H1 (cell line): ENCODE measurements at regions not wholly inside any gene's neighbourhood (a gene's known extent, or its start where the extent isn't known, plus 50 kb on each side); places are given as distances from the start of the nearest gene placed in this dataset.

Source experiments
- CTCF ChIA-PET: fragments of 300-600 bp; sonication (Branson Sonifier 250); formaldehyde crosslinking; loops from one replicate; lab custom pipeline; 2021; ENCODE audit not compliant: partially characterized antibody; lab: Charles Lee
- POLR2A ChIA-PET: fragments of 300-600 bp; sonication (Branson Sonifier 250); formaldehyde crosslinking; loops from one replicate; lab custom pipeline; 2021; ENCODE audit warnings: inconsistent platforms; ENCODE audit not compliant: partially characterized antibody; lab: Charles Lee
- DNase-seq, 2 experiments: peaks; one replicate each; pipeline versions ENCODE4 v3.0.0 to v3.0.0-alpha.2; 2010 to 2022; ENCODE audit warnings: low spot score in 2 of 2, low read depth in 1 of 2, mixed read lengths in 1 of 2
- FAIRE-seq: peaks from 2 replicates; lab custom pipeline; 2011; peaks lifted over from hg19 to GRCh38; lab: Jason Lieb, UNC
- H2AFZ ChIP-seq: 2 replicates; pipeline ENCODE4 v1.8.1; 2012; ENCODE audit warnings: low read length, inconsistent platforms
- H2AK5ac ChIP-seq: 2 replicates; pipeline ENCODE4 v1.6.1; 2013; ENCODE audit warnings: low read depth, low read length
- H2BK120ac ChIP-seq: replicated peaks from 2 replicates; pipeline ENCODE3; 2013; ENCODE audit warnings: low read depth, low read length, inconsistent platforms
- H2BK12ac ChIP-seq: 2 replicates; pipeline ENCODE4 v1.6.1; 2013; ENCODE audit warnings: low read depth, low read length
- H2BK15ac ChIP-seq: 2 replicates; pipeline ENCODE4 v1.6.1; 2013; ENCODE audit warnings: low read length
- H2BK20ac ChIP-seq: 2 replicates; pipeline ENCODE4 v1.6.1; 2013; ENCODE audit warnings: low read length
- H2BK5ac ChIP-seq: 2 replicates; pipeline ENCODE4 v1.6.1; 2013; ENCODE audit warnings: low read depth, low read length
- H3K14ac ChIP-seq: 2 replicates; pipeline ENCODE4 v1.6.1; 2013; ENCODE audit warnings: inconsistent platforms; ENCODE audit not compliant: insufficient read length
- H3K18ac ChIP-seq: 2 replicates; pipeline ENCODE4 v1.6.1; 2013; ENCODE audit warnings: low read length; ENCODE audit errors: extremely low read depth
- H3K23ac ChIP-seq: 2 replicates; pipeline ENCODE4 v1.6.1; 2013; ENCODE audit warnings: inconsistent platforms; ENCODE audit not compliant: insufficient read length
- H3K23me2 ChIP-seq: 2 replicates; pipeline ENCODE4 v1.6.1; 2013; ENCODE audit warnings: low read depth, low read length
- H3K27ac ChIP-seq: 2 replicates; pipeline ENCODE4 v1.6.1; 2011; ENCODE audit warnings: low read depth, low read length, inconsistent platforms
- H3K27me3 ChIP-seq, 4 experiments: replicated peaks in 1 of 4; 1 replicate in 1 of 4; 2 replicates in 3 of 4; pipeline versions ENCODE4 v1.6.1 to v1.8.1; 2011 to 2013; ENCODE audit warnings: low read length in 3 of 4, mild to moderate bottlenecking in 3 of 4, inconsistent platforms in 2 of 4, mixed read lengths in 2 of 4, moderate library complexity in 1 of 4; ENCODE audit not compliant: control insufficient read depth in 3 of 4, insufficient read depth in 3 of 4; ENCODE audit errors: extremely low read depth in 1 of 4
- H3K36me3 ChIP-seq, 4 experiments: 2 replicates each; pipeline versions ENCODE4 v1.6.1 to v1.8.1; 2011 to 2013; ENCODE audit warnings: mild to moderate bottlenecking in 4 of 4, low read length in 3 of 4, moderate library complexity in 2 of 4, control low read depth in 1 of 4, inconsistent platforms in 1 of 4; ENCODE audit not compliant: insufficient read depth in 4 of 4, control insufficient read depth in 2 of 4
- H3K4ac ChIP-seq: replicated peaks from 2 replicates; pipeline ENCODE3; 2013; ENCODE audit warnings: low read length, low read depth, mixed read lengths, inconsistent platforms; ENCODE audit not compliant: insufficient read length
- H3K4me1 ChIP-seq, 4 experiments: replicated peaks in 1 of 4; 1 replicate in 1 of 4; 2 replicates in 3 of 4; pipeline versions ENCODE4 v1.6.1 to v1.8.1; 2011 to 2013; ENCODE audit warnings: low read length in 3 of 4, inconsistent platforms in 2 of 4, mixed read lengths in 1 of 4; ENCODE audit not compliant: insufficient read depth in 4 of 4, control insufficient read depth in 3 of 4
- H3K4me2 ChIP-seq, 2 experiments: 2 replicates each; pipeline versions ENCODE4 v1.6.1 to v1.8.1; 2011 to 2013; ENCODE audit warnings: low read depth in 2 of 2, low read length in 2 of 2, control low read depth in 1 of 2, inconsistent platforms in 1 of 2, mild to moderate bottlenecking in 1 of 2; ENCODE audit not compliant: insufficient read depth in 1 of 2
- H3K4me3 ChIP-seq, 4 experiments: fragments of 200-600, 300-600 bp in 1 of 4; sonication (generic), shearing (Covaris generic), sonication (Bioruptor Twin) in 1 of 4; 2 replicates each; pipeline versions ENCODE4 v1.5.1 to v1.8.1; 2011 to 2016; ENCODE audit warnings: low read length in 4 of 4, low read depth in 3 of 4, control low read depth in 2 of 4, inconsistent platforms in 2 of 4, mild to moderate bottlenecking in 2 of 4, mixed read lengths in 1 of 4, moderate library complexity in 1 of 4; ENCODE audit not compliant: insufficient read depth in 2 of 4; ENCODE audit errors: extremely low read depth in 1 of 4
- H3K56ac ChIP-seq: replicated peaks from 2 replicates; pipeline ENCODE3; 2013; ENCODE audit warnings: low read depth, mild to moderate bottlenecking, mixed read lengths, low read length, inconsistent platforms; ENCODE audit not compliant: insufficient read length
- H3K79me1 ChIP-seq: 2 replicates; pipeline ENCODE4 v1.6.1; 2013; ENCODE audit warnings: low read depth, low read length, control low read depth
- H3K79me2 ChIP-seq, 2 experiments: 2 replicates each; pipeline versions ENCODE4 v1.6.1 to v1.8.1; 2012 to 2013; ENCODE audit warnings: low read length in 2 of 2, mild to moderate bottlenecking in 2 of 2, inconsistent platforms in 1 of 2; ENCODE audit not compliant: insufficient read depth in 2 of 2, control insufficient read depth in 1 of 2
- H3K9ac ChIP-seq, 4 experiments: replicated peaks in 1 of 4; 1 replicate in 1 of 4; 2 replicates in 3 of 4; pipeline versions ENCODE4 v1.6.1 to v1.8.1; 2011 to 2013; ENCODE audit warnings: low read depth in 3 of 4, low read length in 3 of 4, control low read depth in 2 of 4, mild to moderate bottlenecking in 2 of 4, moderate library complexity in 2 of 4, inconsistent platforms in 1 of 4; ENCODE audit errors: extremely low read depth in 1 of 4
- H3K9me3 ChIP-seq, 2 experiments: 2 replicates each; pipeline versions ENCODE4 v1.6.1 to v1.8.1; 2012 to 2013; ENCODE audit warnings: mild to moderate bottlenecking in 2 of 2, moderate library complexity in 2 of 2, control low read depth in 1 of 2, inconsistent platforms in 1 of 2, low read depth in 1 of 2, low read length in 1 of 2, mixed read lengths in 1 of 2; ENCODE audit not compliant: insufficient read depth in 2 of 2
- H4K20me1 ChIP-seq, 2 experiments: replicated peaks in 1 of 2; 2 replicates each; pipeline versions ENCODE3 to v1.8.1; 2011 to 2013; ENCODE audit warnings: inconsistent platforms in 2 of 2, low read length in 2 of 2, mild to moderate bottlenecking in 1 of 2; ENCODE audit not compliant: insufficient read depth in 2 of 2, control insufficient read depth in 1 of 2
- H4K5ac ChIP-seq: 2 replicates; pipeline ENCODE4 v1.6.1; 2013; ENCODE audit warnings: low read length, low read depth, mixed read lengths, inconsistent platforms; ENCODE audit not compliant: insufficient read length
- H4K8ac ChIP-seq: 2 replicates; pipeline ENCODE4 v1.8.0; 2013; ENCODE audit warnings: mild to moderate bottlenecking, moderate library complexity, low read length, inconsistent platforms; ENCODE audit not compliant: insufficient read depth; ENCODE audit errors: extremely low read depth
- H4K91ac ChIP-seq: replicated peaks from 2 replicates; pipeline ENCODE3; 2013; ENCODE audit warnings: low read length, mixed read lengths, inconsistent platforms; ENCODE audit not compliant: insufficient read length
- CBX8 ChIP-seq: fragments of 300-800, 300-1000 bp; sonication (generic); IDR thresholded peaks from 2 replicates; pipeline ENCODE4 v1.7.1; 2016; ENCODE audit warnings: low read depth, low read length, borderline replicate concordance
- CHD1 ChIP-seq: IDR thresholded peaks from 2 replicates; pipeline ENCODE4 v1.6.1; 2012; ENCODE audit warnings: low read depth, low read length, improper control_type of control experiment
- EGR1 ChIP-seq: IDR thresholded peaks from 2 replicates; pipeline ENCODE4 v1.6.1; 2011; ENCODE audit warnings: low read depth, low read length, borderline replicate concordance
- EP300 ChIP-seq, 2 experiments: IDR thresholded peaks; 1 replicate in 1 of 2; 2 replicates in 1 of 2; pipeline ENCODE4 v1.6.1; 2011 to 2012; ENCODE audit warnings: low read depth in 2 of 2, low read length in 2 of 2, mild to moderate bottlenecking in 2 of 2, borderline replicate concordance in 1 of 2, inconsistent platforms in 1 of 2, moderate library complexity in 1 of 2
- EZH2 ChIP-seq: fragments of 200-600 bp; sonication (generic); IDR thresholded peaks from 2 replicates; pipeline ENCODE4 v1.7.1; 2012; ENCODE audit warnings: low read depth, mild to moderate bottlenecking, moderate library complexity, low read length, inconsistent platforms; ENCODE audit not compliant: severe bottlenecking
- FOSL1 ChIP-seq: IDR thresholded peaks from 2 replicates; pipeline ENCODE4 v1.6.1; 2011; ENCODE audit warnings: mild to moderate bottlenecking, low read depth, low read length, moderate library complexity; ENCODE audit not compliant: insufficient read depth
- RBBP5 ChIP-seq: IDR thresholded peaks from 2 replicates; pipeline ENCODE4 v1.7.1; 2012; ENCODE audit warnings: low read depth, mild to moderate bottlenecking, inconsistent platforms, low read length, moderate library complexity, borderline replicate concordance
- RNF2 ChIP-seq: fragments of 200-900, 300-1000 bp; sonication (generic); IDR thresholded peaks from 2 replicates; pipeline ENCODE4 v1.7.1; 2016; ENCODE audit warnings: borderline replicate concordance, low read depth, mild to moderate bottlenecking, antibody characterized with exemption, low read length; ENCODE audit not compliant: poor library complexity, severe bottlenecking; ENCODE audit errors: missing control alignments
- RXRA ChIP-seq: IDR thresholded peaks from 2 replicates; pipeline ENCODE4 v1.6.1; 2011; ENCODE audit warnings: low read depth, mild to moderate bottlenecking, low read length, moderate library complexity; ENCODE audit not compliant: insufficient read depth
- SP4 ChIP-seq: IDR thresholded peaks from 2 replicates; pipeline ENCODE4 v1.6.1; 2012; ENCODE audit warnings: low read length, inconsistent platforms
- WGBS, 2 experiments: shearing (Covaris generic) in 1 of 2; methylation state at CpG; one replicate each; pipeline versions ENCODE4 v1.1.6 to v1.1.7; 2013 to 2015; ENCODE audit warnings: low lambda C conversion rate in 2 of 2, mixed read lengths in 2 of 2, inconsistent platforms in 1 of 2, low coverage in 1 of 2, missing lambda C conversion rate in 1 of 2; ENCODE audit not compliant: insufficient replicate concordance in 2 of 2, insufficient coverage in 1 of 2, insufficient read length in 1 of 2; ENCODE audit errors: extremely low coverage in 1 of 2, missing lambda C conversion rate in 1 of 2; 5-methylcytosine and 5-hydroxymethylcytosine counted together
- TF ChIP-seq, protein P1 (sequence below): IDR thresholded peaks from 2 replicates; pipeline ENCODE4 v1.6.1; 2012; ENCODE audit warnings: inconsistent platforms

GRCh38 chr1:4207842-4208692 is 308.0 kb upstream of the C1orf174 start:
- H2AK5ac ChIP-seq: 0 out of 2 replicates have a peak overlapping the region, but pooled peaks have one; percentile 34
- CTCF ChIA-PET: no interaction called here
- H2BK120ac ChIP-seq: no peak overlapping the region
- H3K79me1 ChIP-seq: no peaks in the 10 kb centered on the region
- H4K5ac ChIP-seq: no peak overlapping the region
- no peak for FAIRE-seq
- H3K27me3 ChIP-seq: no peaks in the 10 kb centered on the region
- no peak overlapping the region for H3K9ac ChIP-seq
- no peak overlapping the region for H3K4me3 ChIP-seq
- H2BK20ac ChIP-seq: no peak overlapping the region
- no peaks in the 10 kb centered on the region for H3K4me1 ChIP-seq
- no peak overlapping the region for H3K27ac ChIP-seq
- H3K4me2 ChIP-seq: no peak overlapping the region
- H3K14ac ChIP-seq: no peak overlapping the region
- no peak overlapping the region for H3K4ac ChIP-seq
- H2AFZ ChIP-seq: no peak overlapping the region
- TF ChIP-seq CBX8 (no peak), CHD1 (no peak), EP300 (IDR thresholded peaks at IDR 0.05; ENCODE audit: borderline replicate concordance in 1 of 2, low read depth in 2 of 2, low read length in 2 of 2) (no peak), RBBP5 (no peak), FOSL1 (no peak), RXRA (no peak), RNF2 (no peak), SP4 (no peak), EGR1 (no peak), EZH2 (no peak)
- TF ChIP-seq, protein P1, sequence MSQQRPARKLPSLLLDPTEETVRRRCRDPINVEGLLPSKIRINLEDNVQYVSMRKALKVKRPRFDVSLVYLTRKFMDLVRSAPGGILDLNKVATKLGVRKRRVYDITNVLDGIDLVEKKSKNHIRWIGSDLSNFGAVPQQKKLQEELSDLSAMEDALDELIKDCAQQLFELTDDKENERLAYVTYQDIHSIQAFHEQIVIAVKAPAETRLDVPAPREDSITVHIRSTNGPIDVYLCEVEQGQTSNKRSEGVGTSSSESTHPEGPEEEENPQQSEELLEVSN: no peak
- no peaks in the 10 kb centered on the region for H3K79me2 ChIP-seq
- no peak overlapping the region for H3K18ac ChIP-seq
- no peak overlapping the region for H3K56ac ChIP-seq
- H3K36me3 ChIP-seq: no peaks in the 10 kb centered on the region
- no peak overlapping the region for H2BK15ac ChIP-seq
- peaks cover 33 to 39% of the 10 kb centered on the region in 2 experiments for H3K9me3 ChIP-seq
- no peak overlapping the region for H2BK12ac ChIP-seq
- no peak for DNase-seq
- no peak overlapping the region for H3K23ac ChIP-seq
- WGBS, 2 experiments: 87% methylated on average over 10 of the region's 10 CpGs; no CpG with 5 or more reads in 1 of the 2 experiments
- POLR2A ChIA-PET: no interaction called here
- H3K23me2 ChIP-seq: no peaks in the 10 kb centered on the region
- no peak overlapping the region for H4K91ac ChIP-seq
- H4K20me1 ChIP-seq: no peaks in the 10 kb centered on the region
- no peak overlapping the region for H4K8ac ChIP-seq
- H2BK5ac ChIP-seq: no peak overlapping the region
